HL-60 (cell line): ENCODE measurements at regions not wholly inside any gene's neighbourhood (a gene's known extent, or its start where the extent isn't known, plus 50 kb on each side); places are given as distances from the start of the nearest gene placed in this dataset.

Experiments
- DNase-seq, 2 experiments: peaks; one replicate each; pipeline ENCODE4 v3.0.0-alpha.2; 2010 to 2020; ENCODE audit warnings: low read depth in 1 of 2, low spot score in 1 of 2
- H3K27ac ChIP-seq: fragments of 250-450 bp; sonication (Bioruptor Pico); replicated peaks from 2 replicates; pipeline ENCODE4 v1.5.1; 2020; ENCODE audit warnings: mild to moderate bottlenecking, moderate library complexity
- H3K27me3 ChIP-seq: fragments of 250-450 bp; sonication (Bioruptor Pico); 2 replicates; pipeline ENCODE4 v1.5.1; 2021; ENCODE audit warnings: mild to moderate bottlenecking, moderate library complexity; ENCODE audit not compliant: insufficient read depth, poor library complexity, severe bottlenecking
- H3K4me3 ChIP-seq: replicated peaks from 2 replicates; pipeline ENCODE4 v1.5.1; 2011; ENCODE audit warnings: mild to moderate bottlenecking, control low read depth, low read length; ENCODE audit not compliant: insufficient read depth
- GABPA ChIP-seq: IDR thresholded peaks from 2 replicates; pipeline ENCODE4 v1.6.1; 2012; ENCODE audit warnings: low read depth
- POLR2AphosphoS5 ChIP-seq: IDR thresholded peaks from 2 replicates; pipeline ENCODE4 v1.6.1; 2012; ENCODE audit warnings: low read depth
- SPI1 ChIP-seq: IDR thresholded peaks from 2 replicates; pipeline ENCODE4 v1.6.1; 2012; ENCODE audit warnings: low read depth, mild to moderate bottlenecking, borderline replicate concordance
- TF ChIP-seq, protein P1 (sequence below): IDR thresholded peaks from 2 replicates; pipeline ENCODE4 v1.6.1; 2012; ENCODE audit warnings: low read depth; ENCODE audit not compliant: insufficient replicate concordance
- TF ChIP-seq, protein P2 (sequence below): IDR thresholded peaks from one replicate; pipeline ENCODE4 v1.5.1; 2011; ENCODE audit warnings: low read length, control low read depth, inconsistent platforms; ENCODE audit not compliant: insufficient read depth

DNA sequence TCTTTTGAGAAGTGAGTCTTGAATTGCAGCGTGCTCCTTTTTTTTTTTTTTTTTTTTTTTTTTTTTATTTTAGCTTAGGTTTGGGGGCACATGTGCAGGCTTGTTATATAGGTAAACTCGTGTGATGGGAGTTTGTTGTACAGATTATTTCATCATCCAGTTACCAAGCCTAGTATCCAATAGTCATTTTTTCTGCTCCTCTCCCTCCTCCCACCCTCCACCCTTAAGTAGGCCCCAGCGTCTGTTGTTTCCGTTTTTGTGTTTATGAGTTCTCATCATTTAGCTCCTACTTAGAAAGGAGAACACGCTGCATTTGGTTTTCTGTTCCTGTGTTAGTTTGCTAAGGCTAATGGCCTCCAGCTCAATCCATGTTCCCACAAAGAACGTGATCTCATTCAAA, 81.3 kb upstream of the TSPAN5 start:
- Histone ChIP-seq H3K27ac (no peak overlapping the region), H3K4me3 (no peak overlapping the region), H3K27me3 (no peaks in the 10 kb centered on the region)
- TF ChIP-seq, protein P1, sequence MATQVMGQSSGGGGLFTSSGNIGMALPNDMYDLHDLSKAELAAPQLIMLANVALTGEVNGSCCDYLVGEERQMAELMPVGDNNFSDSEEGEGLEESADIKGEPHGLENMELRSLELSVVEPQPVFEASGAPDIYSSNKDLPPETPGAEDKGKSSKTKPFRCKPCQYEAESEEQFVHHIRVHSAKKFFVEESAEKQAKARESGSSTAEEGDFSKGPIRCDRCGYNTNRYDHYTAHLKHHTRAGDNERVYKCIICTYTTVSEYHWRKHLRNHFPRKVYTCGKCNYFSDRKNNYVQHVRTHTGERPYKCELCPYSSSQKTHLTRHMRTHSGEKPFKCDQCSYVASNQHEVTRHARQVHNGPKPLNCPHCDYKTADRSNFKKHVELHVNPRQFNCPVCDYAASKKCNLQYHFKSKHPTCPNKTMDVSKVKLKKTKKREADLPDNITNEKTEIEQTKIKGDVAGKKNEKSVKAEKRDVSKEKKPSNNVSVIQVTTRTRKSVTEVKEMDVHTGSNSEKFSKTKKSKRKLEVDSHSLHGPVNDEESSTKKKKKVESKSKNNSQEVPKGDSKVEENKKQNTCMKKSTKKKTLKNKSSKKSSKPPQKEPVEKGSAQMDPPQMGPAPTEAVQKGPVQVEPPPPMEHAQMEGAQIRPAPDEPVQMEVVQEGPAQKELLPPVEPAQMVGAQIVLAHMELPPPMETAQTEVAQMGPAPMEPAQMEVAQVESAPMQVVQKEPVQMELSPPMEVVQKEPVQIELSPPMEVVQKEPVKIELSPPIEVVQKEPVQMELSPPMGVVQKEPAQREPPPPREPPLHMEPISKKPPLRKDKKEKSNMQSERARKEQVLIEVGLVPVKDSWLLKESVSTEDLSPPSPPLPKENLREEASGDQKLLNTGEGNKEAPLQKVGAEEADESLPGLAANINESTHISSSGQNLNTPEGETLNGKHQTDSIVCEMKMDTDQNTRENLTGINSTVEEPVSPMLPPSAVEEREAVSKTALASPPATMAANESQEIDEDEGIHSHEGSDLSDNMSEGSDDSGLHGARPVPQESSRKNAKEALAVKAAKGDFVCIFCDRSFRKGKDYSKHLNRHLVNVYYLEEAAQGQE = no peak
- TF ChIP-seq POLR2AphosphoS5 (no peak), GABPA (no peak), SPI1 (no peak)
- TF ChIP-seq, protein P2, sequence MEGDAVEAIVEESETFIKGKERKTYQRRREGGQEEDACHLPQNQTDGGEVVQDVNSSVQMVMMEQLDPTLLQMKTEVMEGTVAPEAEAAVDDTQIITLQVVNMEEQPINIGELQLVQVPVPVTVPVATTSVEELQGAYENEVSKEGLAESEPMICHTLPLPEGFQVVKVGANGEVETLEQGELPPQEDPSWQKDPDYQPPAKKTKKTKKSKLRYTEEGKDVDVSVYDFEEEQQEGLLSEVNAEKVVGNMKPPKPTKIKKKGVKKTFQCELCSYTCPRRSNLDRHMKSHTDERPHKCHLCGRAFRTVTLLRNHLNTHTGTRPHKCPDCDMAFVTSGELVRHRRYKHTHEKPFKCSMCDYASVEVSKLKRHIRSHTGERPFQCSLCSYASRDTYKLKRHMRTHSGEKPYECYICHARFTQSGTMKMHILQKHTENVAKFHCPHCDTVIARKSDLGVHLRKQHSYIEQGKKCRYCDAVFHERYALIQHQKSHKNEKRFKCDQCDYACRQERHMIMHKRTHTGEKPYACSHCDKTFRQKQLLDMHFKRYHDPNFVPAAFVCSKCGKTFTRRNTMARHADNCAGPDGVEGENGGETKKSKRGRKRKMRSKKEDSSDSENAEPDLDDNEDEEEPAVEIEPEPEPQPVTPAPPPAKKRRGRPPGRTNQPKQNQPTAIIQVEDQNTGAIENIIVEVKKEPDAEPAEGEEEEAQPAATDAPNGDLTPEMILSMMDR = no peak
- DNase-seq = no peak

DNA sequence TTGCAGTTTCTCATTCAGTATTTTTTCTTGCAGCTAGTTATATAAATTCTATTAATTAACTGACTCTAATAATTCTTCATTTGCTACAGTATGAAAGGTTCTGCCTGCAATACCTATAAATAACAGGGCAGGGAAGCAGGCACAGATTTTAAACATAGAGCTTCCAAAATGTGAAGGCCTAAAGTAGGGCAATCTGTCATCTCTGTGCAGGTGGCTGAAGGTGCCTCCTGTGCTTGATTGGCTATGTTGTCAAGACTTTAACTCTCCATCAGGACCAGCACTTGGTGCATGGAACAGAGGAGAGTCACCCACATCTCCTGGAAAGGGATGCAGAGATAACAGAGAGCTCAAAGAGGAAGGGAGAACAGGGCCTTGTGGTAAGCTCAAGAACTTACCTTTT, 75.2 kb upstream of the TSPAN5 start:
- no peak for DNase-seq
- Histone ChIP-seq H3K27ac (no peak overlapping the region), H3K27me3 (no peaks in the 10 kb centered on the region), H3K4me3 (no peak overlapping the region)
- TF ChIP-seq POLR2AphosphoS5 = no peak
- no peak for TF ChIP-seq SPI1
- TF ChIP-seq GABPA = no peak
- TF ChIP-seq, protein P1 = no peak
- TF ChIP-seq, protein P2 = no peak

DNA sequence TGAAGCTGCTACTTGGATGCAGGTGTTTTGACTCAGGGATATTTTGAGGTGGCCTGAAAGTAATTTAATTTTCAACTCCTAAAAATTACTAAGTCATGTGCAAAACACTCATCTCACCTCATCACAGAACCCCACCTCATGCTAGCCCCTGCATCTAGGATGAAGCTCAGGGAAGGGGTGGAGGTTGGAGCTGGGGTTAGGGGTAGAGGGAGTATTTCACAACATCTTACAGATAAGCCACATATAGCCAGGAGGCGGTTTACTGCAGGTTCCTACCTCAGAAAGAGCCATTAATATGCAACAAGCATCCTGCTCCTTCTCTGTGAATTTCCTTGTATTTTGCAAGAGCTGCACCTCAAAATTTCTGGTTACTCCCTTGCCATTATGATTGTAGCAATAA, 70.5 kb upstream of the TSPAN5 start:
- no peak for TF ChIP-seq SPI1
- no peak for TF ChIP-seq GABPA
- TF ChIP-seq, protein P1 = no peak
- TF ChIP-seq, protein P2 = no peak
- TF ChIP-seq POLR2AphosphoS5 = no peak
- Histone ChIP-seq H3K27me3 (no peaks in the 10 kb centered on the region), H3K4me3 (no peak overlapping the region), H3K27ac (no peak overlapping the region)
- no peak for DNase-seq
